MCF 10A (cell line): ENCODE measurements at regions not wholly inside any gene's neighbourhood (a gene's known extent, or its start where the extent isn't known, plus 50 kb on each side); places are given as distances from the start of the nearest gene placed in this dataset.

Experiments used
- BruUV-seq: library from RNA; stranded (reverse); fragments of 400-500 nt; replicated peaks from 2 replicates; lab custom pipeline; 2021; lab: Mats Ljungman, UMichigan
- CTCF ChIA-PET: fragments of 300-600 bp; sonication (Branson Sonifier 250); formaldehyde crosslinking; extraction: SDS; loops from one replicate; lab custom pipeline; 2021; ENCODE audit warnings: antibody characterized with exemption, inconsistent platforms; lab: Yijun Ruan, JAX
- POLR2A ChIA-PET: fragments of 300-600, 350-650 bp; sonication (Branson Sonifier 250); formaldehyde crosslinking; extraction: SDS; loops from one replicate; lab custom pipeline; 2020; ENCODE audit warnings: antibody characterized with exemption, inconsistent platforms; lab: Yijun Ruan, JAX
- DNase-seq: peaks from one replicate; pipeline ENCODE4 v3.0.0-alpha.2; 2018; ENCODE audit not compliant: unreplicated experiment
- H3K27ac Mint-ChIP-seq: one replicate; pipeline ENCODE4 v1.8.0; 2022; ENCODE audit warnings: mild to moderate bottlenecking, low read depth, mixed read lengths; ENCODE audit not compliant: unreplicated experiment
- H3K27me3 Mint-ChIP-seq: one replicate; pipeline ENCODE4 v1.8.0; 2022; ENCODE audit warnings: mixed read lengths; ENCODE audit not compliant: insufficient read depth, unreplicated experiment
- H3K36me3 Mint-ChIP-seq: one replicate; pipeline ENCODE4 v1.8.0; 2022; ENCODE audit warnings: mild to moderate bottlenecking, moderate library complexity, mixed read lengths; ENCODE audit not compliant: insufficient read depth, unreplicated experiment
- H3K4me1 Mint-ChIP-seq: one replicate; pipeline ENCODE4 v1.8.0; 2022; ENCODE audit warnings: mixed read lengths; ENCODE audit not compliant: insufficient read depth, unreplicated experiment
- H3K4me3 Mint-ChIP-seq: one replicate; pipeline ENCODE4 v1.8.0; 2022; ENCODE audit warnings: mild to moderate bottlenecking, moderate library complexity, mixed read lengths; ENCODE audit not compliant: unreplicated experiment
- H3K9me3 Mint-ChIP-seq: one replicate; pipeline ENCODE4 v1.8.0; 2022; ENCODE audit warnings: mixed read lengths; ENCODE audit not compliant: unreplicated experiment
- intact Hi-C: fragments of 100-400 bp; cut with micrococcal nuclease; formaldehyde crosslinking; loops from 2 replicates; pipeline ENCODE4 v1.14.1; 2022
- TF ChIP-seq, protein P1 (sequence below): fragments of 200-600 bp; IDR thresholded peaks from one replicate; pipeline ENCODE4 v1.8.0; 2022; ENCODE audit warnings: antibody characterized with exemption, mild to moderate bottlenecking; ENCODE audit not compliant: unreplicated experiment

- CTCF ChIA-PET: no interaction called here
- Mint-ChIP-seq H3K27me3 (no peaks in the 10 kb centered on the region), H3K36me3 (no peaks in the 10 kb centered on the region), H3K4me3 (no peak overlapping the region), H3K9me3 (no peaks in the 10 kb centered on the region), H3K4me1 (peaks cover 20% of the 10 kb centered on the region), H3K27ac (peak overlapping the region; percentile 49)
- intact Hi-C loops: no loop called here
- POLR2A ChIA-PET: no interaction called here
- TF ChIP-seq, protein P1, sequence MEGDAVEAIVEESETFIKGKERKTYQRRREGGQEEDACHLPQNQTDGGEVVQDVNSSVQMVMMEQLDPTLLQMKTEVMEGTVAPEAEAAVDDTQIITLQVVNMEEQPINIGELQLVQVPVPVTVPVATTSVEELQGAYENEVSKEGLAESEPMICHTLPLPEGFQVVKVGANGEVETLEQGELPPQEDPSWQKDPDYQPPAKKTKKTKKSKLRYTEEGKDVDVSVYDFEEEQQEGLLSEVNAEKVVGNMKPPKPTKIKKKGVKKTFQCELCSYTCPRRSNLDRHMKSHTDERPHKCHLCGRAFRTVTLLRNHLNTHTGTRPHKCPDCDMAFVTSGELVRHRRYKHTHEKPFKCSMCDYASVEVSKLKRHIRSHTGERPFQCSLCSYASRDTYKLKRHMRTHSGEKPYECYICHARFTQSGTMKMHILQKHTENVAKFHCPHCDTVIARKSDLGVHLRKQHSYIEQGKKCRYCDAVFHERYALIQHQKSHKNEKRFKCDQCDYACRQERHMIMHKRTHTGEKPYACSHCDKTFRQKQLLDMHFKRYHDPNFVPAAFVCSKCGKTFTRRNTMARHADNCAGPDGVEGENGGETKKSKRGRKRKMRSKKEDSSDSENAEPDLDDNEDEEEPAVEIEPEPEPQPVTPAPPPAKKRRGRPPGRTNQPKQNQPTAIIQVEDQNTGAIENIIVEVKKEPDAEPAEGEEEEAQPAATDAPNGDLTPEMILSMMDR: no peak
- no peak for DNase-seq
- no TSS peak for BruUV-seq
These were observed 250.8 kb upstream of the CTAGE1 start for GRCh38 chr18:22668496-22668895.

DNA sequence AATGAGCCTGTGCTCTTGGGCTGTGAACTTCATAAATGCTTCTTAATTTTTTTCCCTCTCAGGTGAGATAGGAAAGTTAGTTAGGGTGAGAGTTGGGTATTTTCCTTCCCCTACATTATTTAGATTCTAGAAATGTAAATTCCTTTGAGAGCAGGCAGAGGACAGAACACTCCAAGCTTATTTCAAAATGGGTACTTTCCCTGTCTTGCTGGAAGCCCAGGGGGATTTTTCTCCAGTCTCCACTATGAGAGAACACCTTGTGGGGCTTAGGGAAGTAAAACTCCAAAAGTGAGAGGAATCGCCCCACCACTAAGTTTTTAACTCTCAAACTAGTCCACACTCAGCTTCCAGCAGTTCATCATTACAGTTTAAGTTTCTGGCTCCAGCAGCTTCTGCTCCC, 253.2 kb upstream of the CTAGE1 start:
- Mint-ChIP-seq H3K4me3 (no peak overlapping the region), H3K36me3 (no peaks in the 10 kb centered on the region), H3K27ac (no peak overlapping the region), H3K9me3 (no peaks in the 10 kb centered on the region), H3K4me1 (peaks cover 32% of the 10 kb centered on the region), H3K27me3 (no peaks in the 10 kb centered on the region)
- no peak for DNase-seq
- intact Hi-C loops: no loop called here
- ChIA-PET POLR2A (interaction anchor here (0.7 kb wide), 1 partner anchor 923 kb away, joined by 3 read pairs; no protein-coding TSS in a partner anchor), CTCF (interaction anchor here (0.6 kb wide), 1 partner anchor 473 kb away, joined by 3 read pairs; no protein-coding TSS in a partner anchor)
- BruUV-seq: no TSS peak
- TF ChIP-seq, protein P1: no peak

GRCh38 chr18:22673182-22673862, 255.6 kb upstream of the CTAGE1 start:
- CTCF ChIA-PET: no interaction called here
- Mint-ChIP-seq H3K9me3 (no peaks in the 10 kb centered on the region), H3K27me3 (no peaks in the 10 kb centered on the region), H3K4me3 (no peak overlapping the region), H3K27ac (no peak overlapping the region), H3K36me3 (no peaks in the 10 kb centered on the region), H3K4me1 (peaks cover 28% of the 10 kb centered on the region)
- no TSS peak for BruUV-seq
- intact Hi-C loops: no loop called here
- TF ChIP-seq, protein P1: no peak
- POLR2A ChIA-PET: interaction anchor here (0.6 to 1.0 kb wide), 2 partner anchors 17 to 278 kb away, joined by 3 read pairs; no protein-coding TSS in a partner anchor
- DNase-seq: no peak

- Mint-ChIP-seq H3K9me3 (no peaks in the 10 kb centered on the region), H3K27me3 (no peaks in the 10 kb centered on the region), H3K36me3 (no peaks in the 10 kb centered on the region), H3K27ac (peak overlapping the region; percentile 11), H3K4me1 (peaks cover 21% of the 10 kb centered on the region), H3K4me3 (no peak overlapping the region)
- ChIA-PET POLR2A (interaction anchor here (1.0 kb wide), 1 partner anchor 16 kb away, joined by 3 read pairs; no protein-coding TSS in a partner anchor), CTCF (interaction anchor here (1.1 kb wide), 1 partner anchor 9 kb away, joined by 3 read pairs; no protein-coding TSS in a partner anchor)
- intact Hi-C loops: no loop called here
- no TSS peak for BruUV-seq
- peak; percentile 88 for DNase-seq
- TF ChIP-seq, protein P1: no peak
These were observed 256.6 kb upstream of the CTAGE1 start for GRCh38 chr18:22674272-22674671.
